CD4-positive, alpha-beta T cell treated with Interleukin-2 at 100 ng/mL for 4 hours (primary cell): ENCODE measurements at regions not wholly inside any gene's neighbourhood (a gene's known extent, or its start where the extent isn't known, plus 50 kb on each side); places are given as distances from the start of the nearest gene placed in this dataset.
"Not testable (repeated sequence)": the region's sequence is repeated elsewhere in the genome, so short reads cannot be mapped to it uniquely, and the experiment has no call there.

Experiments
- DNase-seq: peaks from one replicate; pipeline ENCODE4 v3.0.0-alpha.2; 2020; ENCODE audit warnings: low spot score

DNA sequence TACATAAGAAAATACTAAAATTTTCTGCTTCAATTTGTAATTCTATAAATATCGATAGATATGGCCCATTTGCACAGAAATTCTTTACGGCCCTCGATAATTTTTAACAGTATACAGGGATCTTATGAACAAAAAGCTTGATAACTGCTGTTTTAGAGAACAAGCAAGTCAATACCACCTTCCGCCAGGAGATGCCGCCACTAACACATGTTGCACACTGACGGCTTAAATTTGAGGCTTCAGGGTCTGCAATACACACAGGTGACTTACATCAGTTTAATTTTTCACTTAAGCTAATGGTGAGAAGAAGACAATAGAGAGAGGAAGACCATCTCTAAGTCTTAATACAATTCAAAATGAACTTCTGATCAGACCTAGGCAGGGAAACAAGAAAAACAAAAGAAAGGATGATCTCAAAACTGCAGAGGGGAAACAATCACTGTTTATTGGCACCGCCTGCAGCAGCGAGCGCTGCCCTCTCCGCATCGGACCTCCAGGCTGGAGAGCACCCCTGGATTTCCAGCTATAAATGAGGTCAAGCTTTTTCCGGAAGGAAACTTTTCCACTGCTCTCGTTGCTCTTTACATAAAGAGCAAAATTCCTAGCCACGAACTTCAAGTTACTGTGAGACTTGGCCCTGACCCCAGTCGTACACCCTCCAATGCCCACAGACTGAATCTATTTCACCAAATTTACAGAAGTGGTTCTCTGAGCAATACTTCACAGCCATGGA, 53.9 kb downstream of the OTOR start:
- peak; percentile 49 for DNase-seq

DNA sequence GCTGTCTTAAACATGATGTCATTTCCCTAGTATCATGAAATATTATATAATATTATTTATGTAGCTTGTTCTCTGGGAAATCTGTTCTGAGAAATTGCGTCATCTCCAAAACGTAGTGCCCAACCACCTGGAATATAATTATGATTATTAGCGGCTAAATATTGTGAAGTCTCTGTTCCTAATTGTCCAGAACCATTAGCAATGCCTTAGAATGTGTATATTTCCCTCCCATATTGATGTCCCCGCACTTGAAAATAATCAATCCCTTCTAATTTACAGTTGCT, 54.4 kb downstream of the OTOR start:
- no peak for DNase-seq

DNA sequence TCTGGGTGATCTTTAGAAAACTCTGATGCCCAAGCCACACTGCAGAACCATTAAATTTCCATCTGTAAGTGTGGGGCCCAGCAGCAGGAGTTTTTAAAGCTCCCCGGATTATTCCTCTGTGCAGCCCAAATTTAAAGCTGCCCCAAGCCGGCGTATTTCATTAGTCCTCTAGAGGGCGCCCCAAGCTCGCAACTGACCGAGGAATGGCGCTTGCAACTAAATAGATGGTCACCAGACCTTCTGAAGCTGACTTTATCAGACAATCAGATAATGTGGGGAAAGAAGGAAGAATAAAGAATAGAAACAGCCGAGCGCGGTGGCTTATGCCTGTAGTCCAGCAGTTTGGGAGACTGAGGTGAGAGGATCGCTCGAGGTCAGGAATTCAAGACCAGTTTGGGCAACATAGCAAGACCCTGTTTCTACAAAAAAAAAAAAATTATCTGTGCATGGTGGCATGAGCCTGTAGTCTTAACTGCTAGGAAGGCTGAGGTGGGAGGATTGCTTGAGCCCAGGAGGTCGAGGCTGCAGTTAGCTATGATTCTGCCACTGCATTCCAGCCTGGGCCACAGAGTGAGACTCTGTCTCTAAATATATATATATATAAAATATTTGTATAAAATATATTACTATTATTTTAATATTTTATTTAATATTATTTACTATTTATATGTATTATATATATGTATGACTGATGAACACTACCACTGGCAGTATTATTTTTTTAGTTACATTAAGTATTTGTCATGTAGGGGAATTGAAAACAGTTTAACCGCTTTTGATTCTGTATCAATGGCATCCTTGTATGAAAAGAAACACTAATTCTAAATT, 56.0 kb downstream of the OTOR start:
- peak; percentile 38 for DNase-seq

DNA sequence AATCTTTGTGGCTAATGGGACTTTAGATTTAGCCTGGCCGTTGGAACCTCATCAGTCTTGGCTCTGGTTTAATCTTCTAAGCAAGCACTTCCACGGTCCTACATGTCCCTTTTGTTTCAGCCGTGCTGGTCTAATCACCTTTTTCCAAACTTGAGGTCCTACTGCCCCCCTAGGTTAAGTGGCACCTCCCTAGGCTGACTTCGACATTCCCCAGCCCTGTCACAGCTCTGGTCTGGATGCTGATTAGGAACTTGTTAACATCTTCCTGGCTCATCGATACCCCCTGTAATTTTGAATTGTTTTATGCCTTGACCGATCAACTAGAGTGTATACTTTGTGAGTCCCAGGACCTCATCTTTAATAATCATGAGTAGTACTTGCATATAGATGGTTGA, 56.6 kb downstream of the OTOR start:
- no peak for DNase-seq

DNA sequence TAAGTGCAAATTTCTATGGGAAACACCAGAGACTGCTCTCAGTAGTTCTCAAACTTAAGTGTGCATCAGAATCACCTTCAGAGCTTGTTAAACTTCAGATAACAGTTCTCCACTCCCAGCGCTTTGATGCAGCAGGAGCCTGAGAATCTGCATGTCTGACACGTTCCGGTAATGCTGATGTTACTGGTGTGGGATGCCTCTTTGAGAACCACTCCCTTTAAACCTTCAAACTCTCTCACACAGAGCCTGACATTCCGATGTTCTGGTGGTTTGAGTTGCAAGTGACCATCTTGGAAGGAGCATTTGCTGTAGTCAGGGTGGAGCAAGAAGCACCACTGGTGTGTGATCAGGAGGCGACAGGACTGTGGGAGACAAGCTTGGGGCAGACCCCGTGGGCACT, 57.9 kb downstream of the OTOR start:
- DNase-seq, result no peak

DNA sequence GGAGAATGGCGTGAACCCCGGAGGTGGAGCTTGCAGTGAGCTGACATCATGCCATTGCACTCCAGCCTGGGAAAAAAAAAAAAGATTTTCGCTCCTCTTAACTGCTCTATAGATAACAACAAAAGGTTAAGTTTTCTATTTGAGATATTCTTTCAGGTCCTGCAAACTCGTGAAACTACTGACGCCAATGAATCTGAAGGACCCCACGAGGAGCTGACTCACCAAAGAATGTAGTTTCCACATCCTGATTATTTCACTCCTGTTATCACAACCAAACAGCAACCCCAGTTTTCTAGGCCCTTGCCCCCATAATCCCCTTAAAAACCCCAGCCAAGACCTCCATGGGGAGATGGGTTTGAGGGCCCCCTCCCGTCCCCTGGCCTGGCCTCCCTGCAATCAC, 58.7 kb downstream of the OTOR start:
- DNase-seq, result no peak

DNA sequence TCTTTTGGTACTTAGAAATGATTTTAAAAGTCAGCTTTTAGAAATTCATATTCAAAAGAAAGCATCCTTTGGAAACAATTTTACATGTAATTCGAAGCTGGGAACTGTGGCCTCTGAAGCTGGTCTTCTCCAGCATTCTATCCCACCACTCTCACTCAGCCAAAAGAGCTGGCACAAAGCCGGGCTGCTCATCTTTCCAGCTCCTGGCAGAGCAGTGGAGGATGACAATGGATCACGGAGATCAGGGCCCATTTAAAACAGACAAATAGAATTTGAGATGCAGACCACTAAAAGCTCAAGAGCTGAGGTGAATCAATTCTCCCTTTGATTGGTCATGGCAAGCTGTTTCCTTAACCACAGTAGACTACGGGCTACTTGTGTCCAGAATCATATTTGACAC, 60.6 kb downstream of the OTOR start:
- no peak for DNase-seq

DNA sequence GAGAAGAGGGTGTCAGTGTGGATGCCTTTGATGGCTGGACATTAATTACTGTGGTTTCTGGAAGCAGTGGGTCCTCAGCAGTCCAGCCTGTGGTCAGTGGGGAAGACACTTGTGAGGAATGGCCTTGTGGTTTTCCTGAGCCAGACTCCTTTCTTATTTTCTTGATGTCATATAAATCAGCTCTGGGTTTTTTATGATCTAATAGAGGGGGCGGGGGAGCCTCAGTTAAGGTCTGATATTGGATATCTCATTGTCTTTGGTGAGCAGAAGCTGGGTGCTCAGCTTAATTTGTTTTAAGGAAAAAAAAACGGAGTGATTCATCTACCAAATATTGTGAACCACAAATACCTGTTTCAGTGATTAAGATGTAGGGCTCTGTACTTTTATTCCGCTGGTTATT, 62.1 kb downstream of the OTOR start:
- no peak for DNase-seq

DNA sequence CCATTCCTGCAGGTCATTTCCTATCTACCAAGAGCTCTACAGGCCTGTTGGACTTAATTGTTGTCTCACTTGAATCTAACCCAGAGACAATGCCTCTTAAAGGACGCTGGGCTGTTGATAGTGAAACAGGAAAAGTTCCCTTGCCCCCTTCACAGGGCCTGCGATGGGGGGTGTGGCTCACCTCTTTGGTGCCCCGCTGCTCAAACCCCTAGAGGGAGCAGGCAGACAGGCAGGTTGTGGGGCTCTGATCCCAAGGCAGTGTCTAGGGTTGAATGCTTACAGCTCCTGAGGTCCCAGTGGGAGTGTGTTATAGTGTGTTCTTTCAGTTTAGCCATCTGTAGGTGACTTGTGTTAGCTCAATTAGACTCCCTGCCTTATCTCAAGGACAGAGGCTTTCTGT, 68.0 kb downstream of the OTOR start:
- no peak for DNase-seq

DNA sequence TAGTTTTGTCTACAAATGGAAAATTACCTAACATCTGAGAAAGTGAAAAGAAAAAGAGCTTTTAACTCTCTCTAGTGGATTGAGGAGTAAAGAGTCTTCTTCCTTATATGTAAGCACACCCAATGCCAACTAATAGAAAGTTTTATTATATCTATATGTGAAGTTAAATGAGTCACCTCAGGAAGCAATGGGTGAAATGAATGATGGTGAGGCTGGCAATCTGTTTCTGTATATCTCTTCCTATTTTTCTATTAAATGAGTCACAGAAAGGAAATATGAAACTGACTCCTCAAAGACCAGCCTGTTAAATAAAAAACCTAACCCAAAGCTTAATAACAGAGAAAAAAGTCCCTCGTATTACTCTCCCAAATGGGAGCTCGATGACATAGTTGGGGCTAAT, 71.3 kb downstream of the OTOR start:
- no peak for DNase-seq

DNA sequence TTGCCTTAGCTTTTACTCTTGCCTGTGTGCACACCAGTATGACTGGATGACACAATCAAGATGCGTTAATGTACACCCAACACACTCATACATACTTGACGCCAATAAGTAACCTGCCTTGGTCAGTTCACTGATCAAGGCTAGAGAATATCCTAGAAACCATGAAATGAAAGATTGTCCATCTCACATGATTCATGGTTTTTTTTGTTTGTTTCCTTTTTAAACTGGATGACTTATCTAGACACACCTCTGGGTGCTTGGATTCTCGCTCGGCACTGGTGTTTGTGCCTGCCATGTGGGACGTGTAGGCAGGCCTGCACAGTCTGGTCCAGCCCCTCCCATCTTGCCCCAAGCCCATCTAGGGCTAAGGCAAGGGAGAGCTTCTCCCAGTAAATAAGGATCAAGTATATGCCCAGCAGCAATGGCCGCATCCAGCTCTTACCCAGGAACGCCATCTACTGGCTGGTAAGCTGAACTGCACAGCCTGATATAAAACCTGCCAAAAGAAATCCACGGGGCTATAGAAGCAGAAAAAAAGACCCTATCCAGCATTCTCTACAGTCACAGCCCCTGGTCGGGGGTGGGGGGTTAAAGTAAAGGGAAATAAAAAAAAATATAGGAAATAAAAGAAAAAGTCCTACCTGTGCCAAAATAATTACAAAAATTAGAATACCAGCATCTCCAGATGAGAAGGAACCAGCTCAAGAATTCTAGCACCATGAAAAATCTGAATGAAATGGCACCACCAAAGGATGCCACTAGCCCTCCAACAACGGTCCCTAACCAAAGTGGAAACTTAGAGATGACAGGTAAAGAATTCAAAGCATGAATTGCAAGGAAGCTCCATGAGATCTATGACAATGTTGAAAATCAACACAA, 73.3 kb downstream of the OTOR start:
- peak; percentile 27 for DNase-seq

DNA sequence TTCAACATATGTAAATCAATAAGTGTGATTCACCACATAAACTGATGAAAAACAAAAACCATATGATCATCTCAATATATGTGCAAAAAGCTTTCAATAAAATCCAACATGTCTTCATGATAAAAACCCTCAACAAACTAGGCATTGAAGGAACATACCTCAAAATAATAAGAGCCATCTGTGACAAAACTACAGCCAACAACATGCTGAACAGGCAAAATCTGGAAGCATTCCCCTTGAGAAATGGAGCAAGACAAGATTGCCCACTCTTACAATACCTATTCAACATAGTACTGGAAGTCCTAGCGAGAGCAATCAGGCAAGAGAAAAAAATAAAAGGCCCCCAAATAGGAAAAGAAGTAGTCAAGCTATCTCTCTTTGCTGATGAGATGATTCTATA, 76.5 kb downstream of the OTOR start:
- DNase-seq, result no peak

DNA sequence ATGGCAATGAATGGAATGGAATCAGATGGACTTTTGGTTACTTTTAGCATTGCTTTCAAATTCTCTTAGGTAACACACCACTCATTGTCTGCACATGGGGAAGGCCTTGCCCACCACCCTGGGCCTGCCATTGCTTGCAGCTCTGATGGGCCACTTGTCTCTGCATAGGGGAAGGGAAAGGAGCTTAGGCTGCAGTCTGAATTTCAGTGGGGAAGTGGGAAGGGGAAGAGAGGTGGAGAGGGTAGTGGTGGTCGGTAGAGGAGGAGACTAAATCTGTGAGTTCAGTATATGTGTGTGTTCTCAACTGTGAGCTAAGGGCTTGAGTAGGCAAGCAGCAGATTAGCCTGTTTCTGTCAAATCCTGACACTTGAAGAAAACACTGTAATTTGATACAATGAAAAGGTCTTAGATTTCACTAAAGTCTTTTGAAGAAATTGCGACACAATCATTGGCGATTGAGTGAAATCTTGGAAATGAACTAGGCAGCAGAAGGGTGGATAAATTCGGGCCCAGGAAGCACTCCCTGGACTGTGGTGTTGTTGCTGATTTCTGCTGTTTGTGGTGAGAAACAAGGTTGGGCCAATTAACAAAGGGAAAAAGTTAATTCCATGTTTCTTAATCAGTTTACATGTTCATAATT, 80.6 kb downstream of the OTOR start:
- no peak for DNase-seq

DNA sequence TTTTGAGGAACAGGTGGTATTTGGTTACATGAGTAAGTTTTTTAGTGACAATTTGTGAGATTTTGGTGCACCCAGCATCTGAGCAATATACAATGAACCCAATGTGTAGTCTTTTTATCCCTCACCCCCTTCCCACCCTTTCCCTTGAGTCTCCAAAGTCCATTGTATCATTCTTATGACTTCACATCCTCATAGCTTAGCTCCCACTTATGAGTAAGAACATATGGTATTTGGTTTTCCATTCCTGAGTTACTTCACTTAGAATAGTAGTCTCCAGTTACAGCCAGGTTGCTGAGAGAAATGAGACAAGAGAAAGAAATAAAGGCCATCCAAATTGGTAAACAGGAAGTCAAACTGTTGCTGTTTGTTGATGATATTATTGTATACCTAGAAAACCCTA, 87.5 kb downstream of the OTOR start:
- DNase-seq, result not testable (repeated sequence)

DNA sequence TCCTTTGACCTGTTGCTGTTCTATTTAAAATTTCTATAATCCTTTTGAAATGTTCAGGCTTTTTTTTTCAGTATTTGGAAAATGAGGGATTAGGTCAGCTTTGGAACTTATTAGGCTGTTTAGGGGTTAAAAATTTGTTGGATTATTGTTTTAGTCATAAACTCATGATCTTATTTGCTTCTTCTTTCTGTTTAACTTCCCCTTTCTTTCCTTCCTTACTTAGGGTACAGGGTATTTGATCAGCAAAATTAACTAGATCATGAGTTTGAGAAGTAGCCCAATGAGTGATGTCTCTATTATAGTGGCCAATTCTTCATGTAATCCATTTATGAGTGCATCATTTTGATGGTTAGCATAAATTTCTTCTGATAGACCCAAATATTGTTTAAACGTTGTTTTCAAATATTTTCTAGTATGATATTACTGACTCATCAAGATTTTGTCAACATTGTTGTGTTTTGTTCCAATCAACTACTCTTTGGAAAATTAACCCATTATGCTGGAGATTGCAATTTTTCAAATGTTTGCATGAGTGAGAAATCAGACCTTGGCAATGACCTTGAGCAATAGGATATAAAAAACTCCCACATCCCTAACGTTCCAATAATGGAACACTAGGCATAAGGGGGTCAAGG, 94.4 kb downstream of the OTOR start:
- no peak for DNase-seq

DNA sequence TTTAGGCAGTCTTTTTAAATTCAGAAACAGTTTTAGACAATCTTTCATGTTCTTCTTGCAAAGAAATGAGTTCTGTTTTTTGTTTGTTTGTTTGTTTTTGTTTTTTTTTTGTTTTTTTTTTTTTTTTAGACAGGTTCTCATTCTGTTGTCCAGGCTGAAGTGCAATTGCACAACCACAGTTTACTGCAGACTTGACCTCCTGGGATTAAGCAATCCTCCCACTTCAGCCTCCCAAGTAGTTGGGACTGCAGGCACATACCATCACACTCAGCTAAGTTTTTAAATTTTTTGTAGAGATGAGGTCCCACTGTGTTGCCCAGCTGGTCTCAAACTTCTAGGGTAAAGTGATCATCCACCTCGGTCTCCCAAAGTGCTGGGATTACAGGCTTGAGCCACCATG, 96.2 kb downstream of the OTOR start:
- no peak for DNase-seq

DNA sequence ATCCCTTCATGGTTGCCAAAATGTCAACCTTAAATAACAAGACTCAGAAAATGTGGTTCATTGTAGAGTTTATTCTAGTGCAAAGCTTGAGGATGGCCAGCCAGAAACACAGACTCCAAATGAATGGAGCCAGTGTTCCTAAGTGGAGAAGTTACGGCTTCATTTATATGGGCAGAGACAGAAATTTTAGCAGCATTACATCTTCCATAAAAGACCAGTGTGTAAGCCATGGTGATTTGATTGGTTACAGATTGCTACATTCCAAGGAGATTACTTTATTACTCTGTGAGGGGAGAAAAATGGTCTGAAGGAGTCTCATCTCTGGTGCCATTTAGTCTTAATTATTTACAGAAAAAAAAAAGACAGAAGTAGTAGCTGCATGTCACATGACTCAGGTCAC, 97.8 kb downstream of the OTOR start:
- no peak for DNase-seq

DNA sequence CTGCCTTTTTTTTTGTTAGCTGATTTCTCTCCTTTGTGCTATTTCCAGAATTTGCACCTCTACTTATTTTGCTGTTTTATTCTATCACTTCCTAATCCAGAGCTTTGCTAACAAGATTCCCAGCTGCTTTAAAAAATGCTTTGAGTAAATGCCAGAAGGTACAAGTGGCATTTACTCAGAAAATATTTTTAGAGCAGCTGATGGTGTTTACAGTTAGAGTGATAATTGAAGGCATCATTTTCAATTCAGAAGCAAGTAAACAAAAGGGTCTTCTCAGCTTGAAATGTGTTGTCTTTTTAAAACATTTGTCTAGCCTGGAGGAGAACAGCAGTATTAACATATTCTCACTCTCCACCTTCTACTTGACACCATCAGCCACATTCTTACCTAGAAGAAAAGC, 99.9 kb downstream of the OTOR start:
- no peak for DNase-seq

DNA sequence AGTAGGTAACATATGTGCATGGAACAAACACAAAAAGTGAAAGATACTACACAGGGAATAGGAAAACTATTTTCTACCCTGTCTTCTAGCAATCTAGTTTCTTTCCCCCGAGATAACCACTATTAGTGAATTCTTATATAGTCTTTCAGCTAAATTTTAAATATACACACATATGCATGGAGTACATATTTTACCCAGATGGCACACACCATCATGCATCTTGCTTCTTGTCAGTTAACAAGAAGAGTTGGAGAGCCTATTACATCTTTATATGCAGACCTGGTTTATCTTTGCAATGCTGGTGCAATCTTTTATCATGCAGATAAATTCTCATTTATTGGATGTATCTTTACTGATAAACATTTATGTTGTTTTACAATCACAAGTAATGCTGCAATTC, 100.4 kb downstream of the OTOR start:
- DNase-seq, result no peak

DNA sequence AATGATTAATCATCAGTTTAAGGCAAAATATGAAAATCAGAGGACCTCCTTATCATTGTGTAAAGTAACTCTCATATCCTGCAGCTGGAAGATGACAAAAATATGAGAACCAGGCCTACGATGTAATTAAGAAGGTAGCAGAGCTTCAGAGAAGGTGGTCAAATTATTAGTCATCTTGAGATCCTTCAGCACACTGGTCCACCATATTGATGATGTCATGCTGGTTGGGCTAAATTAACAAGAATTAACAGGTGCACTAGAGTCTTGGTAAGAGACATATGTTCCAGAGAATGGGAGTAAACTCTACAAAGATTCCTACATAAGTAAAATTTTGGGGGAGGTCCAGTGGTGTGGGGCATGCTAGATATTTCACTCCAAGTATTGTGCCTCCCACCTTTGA, 112.8 kb downstream of the OTOR start:
- no peak for DNase-seq

DNA sequence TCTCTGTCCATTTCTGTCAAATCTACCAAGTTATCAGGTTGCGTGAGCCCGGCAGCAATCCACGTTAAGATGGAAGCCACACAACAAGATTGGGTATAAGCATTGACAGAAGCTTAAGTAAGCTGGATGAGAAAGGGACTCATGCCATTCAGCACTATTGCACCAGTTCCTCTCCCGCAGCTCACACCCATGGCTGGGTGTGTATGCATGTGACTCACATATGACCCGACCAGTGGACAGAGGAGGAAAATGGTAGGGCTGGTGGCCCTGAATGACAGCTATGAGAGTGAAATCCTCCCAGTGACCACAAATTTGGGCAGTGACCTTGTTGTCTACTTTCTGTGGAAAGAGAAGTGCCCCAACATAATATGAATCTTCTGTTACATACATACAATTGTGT, 113.5 kb downstream of the OTOR start:
- no peak for DNase-seq

DNA sequence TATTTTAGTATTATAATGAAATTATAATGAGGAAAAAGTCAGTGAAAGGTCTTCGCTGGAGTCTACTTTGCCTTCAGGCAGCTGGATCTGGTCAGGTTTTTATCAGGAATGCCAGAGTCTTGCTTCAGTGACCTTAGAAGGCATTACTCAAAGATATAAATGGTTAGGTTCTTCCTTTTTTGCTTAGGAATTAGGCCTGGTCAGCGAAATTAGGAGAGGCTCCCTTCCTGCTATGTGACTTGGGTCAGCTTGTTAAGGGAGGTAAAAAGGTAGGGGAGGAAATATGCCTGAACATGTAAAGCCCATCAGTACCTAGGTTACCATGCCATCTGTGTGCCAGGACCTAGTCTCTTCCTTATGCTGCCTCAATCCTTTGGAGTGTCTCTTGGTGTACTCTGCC, 115.1 kb downstream of the OTOR start:
- no peak for DNase-seq
